GM12878 (cell line): ENCODE measurements at regions not wholly inside any gene's neighbourhood (a gene's known extent, or its start where the extent isn't known, plus 50 kb on each side); places are given as distances from the start of the nearest gene placed in this dataset.
"Not testable (repeated sequence)": the region's sequence is repeated elsewhere in the genome, so short reads cannot be mapped to it uniquely, and the experiment has no call there.

Experiments
- ATAC-seq: fragments of 200-7000 bp; cut with Tn5 transposase; 3 replicates; pipeline ENCODE4 v1.9.1; 2020; ENCODE audit warnings: mild to moderate bottlenecking, moderate library complexity
- BruUV-seq: library from RNA; stranded (reverse); fragments of 400-500 nt; replicated peaks from 2 replicates; lab custom pipeline; 2021; lab: Mats Ljungman, UMichigan
- CTCF ChIA-PET: fragments of 300-600 bp; sonication (Branson Sonifier 250); formaldehyde crosslinking; extraction: SDS; loops from one replicate; lab custom pipeline; 2021; ENCODE audit warnings: inconsistent platforms; lab: Yijun Ruan, JAX
- POLR2A ChIA-PET: fragments of 350-600 bp; formaldehyde crosslinking; extraction: SDS; loops from one replicate; lab custom pipeline; 2021; ENCODE audit warnings: inconsistent platforms; lab: Charles Lee
- RAD21 ChIA-PET: fragments of 300-600 bp; sonication (Branson Sonifier 250); formaldehyde crosslinking; loops from one replicate; lab custom pipeline; 2023; ENCODE audit warnings: antibody characterized with exemption; ENCODE audit not compliant: unreplicated experiment; lab: Charles Lee
- SMC1A ChIA-PET: fragments of 300-600 bp; sonication (Branson Sonifier 250); formaldehyde crosslinking; loops from one replicate; lab custom pipeline; 2023; ENCODE audit not compliant: unreplicated experiment, uncharacterized antibody; lab: Charles Lee
- DNase-seq: peaks from one replicate; pipeline ENCODE4 v3.0.0-alpha.2; 2011; ENCODE audit warnings: low read depth, low spot score
- FAIRE-seq: peaks from 3 replicates; lab custom pipeline; 2011; peaks lifted over from hg19 to GRCh38; lab: Jason Lieb, UNC
- H2AFZ ChIP-seq: 2 replicates; pipeline ENCODE4 v1.6.0; 2011; ENCODE audit warnings: low read depth, low read length, control low read depth; ENCODE audit not compliant: control insufficient read depth
- H3K27ac ChIP-seq: 2 replicates; pipeline ENCODE4 v1.5.1; 2011; ENCODE audit warnings: control low read depth; ENCODE audit not compliant: control insufficient read depth, insufficient read depth
- H3K27me3 ChIP-seq, 2 experiments: replicated peaks in 1 of 2; 2 replicates each; pipeline versions ENCODE4 v1.6.0 to v1.6.1; 2011; ENCODE audit warnings: low read length in 1 of 2; ENCODE audit not compliant: control insufficient read depth in 2 of 2, insufficient read depth in 2 of 2
- H3K36me3 ChIP-seq, 2 experiments: 2 replicates each; pipeline ENCODE4 v1.5.1; 2011; ENCODE audit warnings: low read length in 1 of 2; ENCODE audit not compliant: control insufficient read depth in 2 of 2, insufficient read depth in 2 of 2
- H3K4me1 ChIP-seq: 2 replicates; pipeline ENCODE4 v1.6.1; 2011; ENCODE audit warnings: mild to moderate bottlenecking, low read length, moderate library complexity, mixed read lengths; ENCODE audit not compliant: control insufficient read depth, insufficient read depth
- H3K4me2 ChIP-seq: 2 replicates; pipeline ENCODE4 v1.6.0; 2011; ENCODE audit warnings: control low read depth; ENCODE audit not compliant: control insufficient read depth, insufficient read depth
- H3K4me3 ChIP-seq: fragments of 200-600 bp; sonication (generic); 2 replicates; pipeline ENCODE4 v1.5.1; 2016
- H3K79me2 ChIP-seq: 2 replicates; pipeline ENCODE4 v1.6.0; 2011; ENCODE audit warnings: low read length; ENCODE audit not compliant: control insufficient read depth, insufficient read depth
- H3K9ac ChIP-seq: 2 replicates; pipeline ENCODE4 v1.8.0; 2011; ENCODE audit warnings: low read length, control low read depth, mixed read lengths; ENCODE audit not compliant: control insufficient read depth, insufficient read depth
- H3K9me3 ChIP-seq: replicated peaks from 3 replicates; pipeline ENCODE4 v1.5.1; 2011; ENCODE audit warnings: mild to moderate bottlenecking, low read length; ENCODE audit not compliant: control insufficient read depth, insufficient read depth
- H4K20me1 ChIP-seq: 2 replicates; pipeline ENCODE4 v1.6.0; 2011; ENCODE audit not compliant: control insufficient read depth, insufficient read depth
- BACH1 ChIP-seq: fragments of 450-650 bp; IDR thresholded peaks from 2 replicates; pipeline ENCODE4 v1.6.1; 2017; ENCODE audit warnings: mild to moderate bottlenecking, borderline replicate concordance
- GABPA ChIP-seq: IDR thresholded peaks from 2 replicates; pipeline ENCODE4 v1.6.1; 2014; ENCODE audit warnings: antibody characterized with exemption, low read depth, mild to moderate bottlenecking, inconsistent platforms
- KLF5 ChIP-seq: fragments of 450-650 bp; IDR thresholded peaks from 2 replicates; pipeline ENCODE4 v1.6.1; 2014; ENCODE audit warnings: mild to moderate bottlenecking; ENCODE audit not compliant: partially characterized antibody
- NFYA ChIP-seq: IDR thresholded peaks from 2 replicates; pipeline ENCODE4 v1.6.1; 2011; ENCODE audit warnings: low read depth, mild to moderate bottlenecking, low read length, improper control_type of control experiment, borderline replicate concordance
- TAF1 ChIP-seq: IDR thresholded peaks from 2 replicates; pipeline ENCODE4 v1.6.1; 2011; ENCODE audit warnings: mild to moderate bottlenecking, low read depth, low read length, borderline replicate concordance
- TCF3 ChIP-seq: IDR thresholded peaks from 2 replicates; pipeline ENCODE4 v1.6.1; 2012; ENCODE audit warnings: low read depth, mild to moderate bottlenecking, low read length, borderline replicate concordance; ENCODE audit not compliant: insufficient read depth
- WGBS: methylation state at CpG from one replicate; pipeline ENCODE4 v1.1.6; 2016; ENCODE audit warnings: low lambda C conversion rate; ENCODE audit not compliant: insufficient replicate concordance, insufficient coverage; ENCODE audit errors: missing lambda C conversion rate; 5-methylcytosine and 5-hydroxymethylcytosine counted together
- in situ Hi-C: fragments of 300-500 bp; cut with MboI; formaldehyde crosslinking; loops from 9 replicates; pipeline ENCODE4 v1.14.3; 2018; ENCODE audit warnings: mixed read lengths
- intact Hi-C: fragments of 100-400 bp; cut with micrococcal nuclease; formaldehyde crosslinking; loops from one replicate; pipeline ENCODE4 v1.14.2; 2022; ENCODE audit not compliant: unreplicated experiment
- TF ChIP-seq, protein P1 (sequence below): fragments of 450-650 bp; conservative IDR thresholded peaks from 2 replicates; pipeline ENCODE4 v1.6.1; 2017; ENCODE audit warnings: mild to moderate bottlenecking, moderate library complexity
- TF ChIP-seq, protein P2 (sequence below): fragments of 450-650 bp; IDR thresholded peaks from 2 replicates; pipeline ENCODE4 v1.6.1; 2017; ENCODE audit warnings: mild to moderate bottlenecking, moderate library complexity

DNA sequence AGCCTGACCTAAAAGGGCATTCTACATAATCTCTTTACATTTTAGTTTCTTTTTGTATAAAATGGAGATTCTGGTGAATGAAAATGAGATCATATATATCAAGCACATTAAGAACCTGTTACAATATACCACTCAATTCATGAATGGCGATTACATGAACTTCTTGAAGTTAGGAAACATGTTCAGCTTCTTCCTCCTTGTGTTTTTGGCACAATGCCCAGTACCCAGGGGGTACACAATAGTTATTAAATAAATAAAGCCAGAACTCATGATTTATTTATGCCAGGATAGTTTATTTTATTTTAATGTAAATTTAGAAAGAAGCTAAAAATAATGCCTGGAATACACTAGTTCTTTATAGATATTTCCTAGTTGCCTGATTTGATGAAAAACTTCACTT, 186.0 kb upstream of the PTGFR start (continued):
- TF ChIP-seq NFYA (no peak), TCF3 (no peak), BACH1 (no peak)

DNA sequence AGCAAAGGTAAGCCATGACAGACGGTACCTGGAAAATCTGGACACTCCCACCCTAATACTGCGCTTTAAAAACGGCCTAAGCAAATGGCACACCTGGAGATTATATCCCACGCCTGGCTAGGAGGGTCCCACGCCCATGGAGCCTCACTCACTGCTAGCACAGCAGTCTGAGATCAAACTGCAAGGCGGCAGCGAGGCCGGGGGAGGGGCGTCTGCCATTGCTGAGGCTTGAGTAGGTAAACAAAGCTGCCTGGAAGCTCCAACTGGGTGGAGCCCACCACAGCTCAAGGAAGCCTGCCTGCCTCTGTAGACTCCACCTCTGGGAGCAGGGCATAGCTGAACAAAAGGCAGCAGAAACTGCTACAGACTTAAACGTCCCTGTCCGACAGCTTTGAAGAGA, 180.5 kb upstream of the PTGFR start:
- BruUV-seq, FAIRE-seq, H3K27me3 ChIP-seq, H2AFZ ChIP-seq, H3K9me3 ChIP-seq, intact Hi-C loops, ATAC-seq, H3K4me3 ChIP-seq, SMC1A ChIA-PET, RAD21 ChIA-PET, H3K27ac ChIP-seq, H3K79me2 ChIP-seq, POLR2A ChIA-PET, H3K36me3 ChIP-seq, H3K4me1 ChIP-seq, in situ Hi-C loops, H3K4me2 ChIP-seq, H3K9ac ChIP-seq, DNase-seq, H4K20me1 ChIP-seq: not testable (repeated sequence)
- 36% methylated on average over 11 of the region's 11 CpGs for WGBS
- CTCF ChIA-PET: interaction anchor here (1.6 kb wide), 1 partner anchor 24 kb away, joined by 4 read pairs; no protein-coding TSS in a partner anchor

DNA sequence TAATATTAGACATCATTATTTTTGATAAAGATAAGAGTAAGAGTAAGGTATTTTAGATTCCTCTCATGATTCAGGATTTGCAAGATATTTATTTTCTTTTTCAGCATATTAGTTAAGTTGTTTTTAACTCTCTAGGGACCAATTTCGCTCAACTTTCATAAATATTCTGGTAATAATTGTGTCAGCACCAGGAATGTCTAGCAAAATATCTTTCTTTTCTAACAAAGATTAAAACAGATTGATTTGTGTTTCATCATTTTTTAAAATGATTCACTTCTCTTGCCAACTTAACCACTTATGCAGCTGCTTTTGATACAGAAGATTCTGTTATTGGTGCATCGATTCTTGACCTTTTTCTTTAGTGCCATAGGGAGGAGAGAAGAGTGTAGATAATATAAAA, 172.8 kb upstream of the PTGFR start:
- no peak for FAIRE-seq
- H3K27me3 ChIP-seq: no peaks in the 10 kb centered on the region
- ChIA-PET RAD21 (no interaction called here), POLR2A (no interaction called here), CTCF (no interaction called here), SMC1A (no interaction called here)
- H3K9ac ChIP-seq: no peak overlapping the region
- ATAC-seq: no peak
- in situ Hi-C loops (no loop called here), intact Hi-C loops (no loop called here)
- no TSS peak for BruUV-seq
- no peak overlapping the region for H2AFZ ChIP-seq
- WGBS: 0% methylated on average over 2 of the region's 2 CpGs
- H3K4me2 ChIP-seq: no peak overlapping the region
- no peak overlapping the region for H3K27ac ChIP-seq
- no peaks in the 10 kb centered on the region for H3K79me2 ChIP-seq
- no peak overlapping the region for H3K4me3 ChIP-seq
- H3K9me3 ChIP-seq: no peaks in the 10 kb centered on the region
- no peaks in the 10 kb centered on the region for H3K36me3 ChIP-seq
- H4K20me1 ChIP-seq: no peaks in the 10 kb centered on the region
- DNase-seq: no peak
- no peaks in the 10 kb centered on the region for H3K4me1 ChIP-seq
- TF ChIP-seq TCF3 (no peak), KLF5 (no peak), GABPA (no peak), TAF1 (no peak)
- TF ChIP-seq, protein P1, sequence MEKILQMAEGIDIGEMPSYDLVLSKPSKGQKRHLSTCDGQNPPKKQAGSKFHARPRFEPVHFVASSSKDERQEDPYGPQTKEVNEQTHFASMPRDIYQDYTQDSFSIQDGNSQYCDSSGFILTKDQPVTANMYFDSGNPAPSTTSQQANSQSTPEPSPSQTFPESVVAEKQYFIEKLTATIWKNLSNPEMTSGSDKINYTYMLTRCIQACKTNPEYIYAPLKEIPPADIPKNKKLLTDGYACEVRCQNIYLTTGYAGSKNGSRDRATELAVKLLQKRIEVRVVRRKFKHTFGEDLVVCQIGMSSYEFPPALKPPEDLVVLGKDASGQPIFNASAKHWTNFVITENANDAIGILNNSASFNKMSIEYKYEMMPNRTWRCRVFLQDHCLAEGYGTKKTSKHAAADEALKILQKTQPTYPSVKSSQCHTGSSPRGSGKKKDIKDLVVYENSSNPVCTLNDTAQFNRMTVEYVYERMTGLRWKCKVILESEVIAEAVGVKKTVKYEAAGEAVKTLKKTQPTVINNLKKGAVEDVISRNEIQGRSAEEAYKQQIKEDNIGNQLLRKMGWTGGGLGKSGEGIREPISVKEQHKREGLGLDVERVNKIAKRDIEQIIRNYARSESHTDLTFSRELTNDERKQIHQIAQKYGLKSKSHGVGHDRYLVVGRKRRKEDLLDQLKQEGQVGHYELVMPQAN: no peak
- TF ChIP-seq, protein P2, sequence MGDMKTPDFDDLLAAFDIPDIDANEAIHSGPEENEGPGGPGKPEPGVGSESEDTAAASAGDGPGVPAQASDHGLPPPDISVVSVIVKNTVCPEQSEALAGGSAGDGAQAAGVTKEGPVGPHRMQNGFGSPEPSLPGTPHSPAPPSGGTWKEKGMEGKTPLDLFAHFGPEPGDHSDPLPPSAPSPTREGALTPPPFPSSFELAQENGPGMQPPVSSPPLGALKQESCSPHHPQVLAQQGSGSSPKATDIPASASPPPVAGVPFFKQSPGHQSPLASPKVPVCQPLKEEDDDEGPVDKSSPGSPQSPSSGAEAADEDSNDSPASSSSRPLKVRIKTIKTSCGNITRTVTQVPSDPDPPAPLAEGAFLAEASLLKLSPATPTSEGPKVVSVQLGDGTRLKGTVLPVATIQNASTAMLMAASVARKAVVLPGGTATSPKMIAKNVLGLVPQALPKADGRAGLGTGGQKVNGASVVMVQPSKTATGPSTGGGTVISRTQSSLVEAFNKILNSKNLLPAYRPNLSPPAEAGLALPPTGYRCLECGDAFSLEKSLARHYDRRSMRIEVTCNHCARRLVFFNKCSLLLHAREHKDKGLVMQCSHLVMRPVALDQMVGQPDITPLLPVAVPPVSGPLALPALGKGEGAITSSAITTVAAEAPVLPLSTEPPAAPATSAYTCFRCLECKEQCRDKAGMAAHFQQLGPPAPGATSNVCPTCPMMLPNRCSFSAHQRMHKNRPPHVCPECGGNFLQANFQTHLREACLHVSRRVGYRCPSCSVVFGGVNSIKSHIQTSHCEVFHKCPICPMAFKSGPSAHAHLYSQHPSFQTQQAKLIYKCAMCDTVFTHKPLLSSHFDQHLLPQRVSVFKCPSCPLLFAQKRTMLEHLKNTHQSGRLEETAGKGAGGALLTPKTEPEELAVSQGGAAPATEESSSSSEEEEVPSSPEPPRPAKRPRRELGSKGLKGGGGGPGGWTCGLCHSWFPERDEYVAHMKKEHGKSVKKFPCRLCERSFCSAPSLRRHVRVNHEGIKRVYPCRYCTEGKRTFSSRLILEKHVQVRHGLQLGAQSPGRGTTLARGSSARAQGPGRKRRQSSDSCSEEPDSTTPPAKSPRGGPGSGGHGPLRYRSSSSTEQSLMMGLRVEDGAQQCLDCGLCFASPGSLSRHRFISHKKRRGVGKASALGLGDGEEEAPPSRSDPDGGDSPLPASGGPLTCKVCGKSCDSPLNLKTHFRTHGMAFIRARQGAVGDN: no peak
